ENCODE measurements at regions not wholly inside any gene's neighbourhood (a gene's known extent, or its start where the extent isn't known, plus 50 kb on each side); places are given as distances from the start of the nearest gene placed in this dataset.

DNA sequence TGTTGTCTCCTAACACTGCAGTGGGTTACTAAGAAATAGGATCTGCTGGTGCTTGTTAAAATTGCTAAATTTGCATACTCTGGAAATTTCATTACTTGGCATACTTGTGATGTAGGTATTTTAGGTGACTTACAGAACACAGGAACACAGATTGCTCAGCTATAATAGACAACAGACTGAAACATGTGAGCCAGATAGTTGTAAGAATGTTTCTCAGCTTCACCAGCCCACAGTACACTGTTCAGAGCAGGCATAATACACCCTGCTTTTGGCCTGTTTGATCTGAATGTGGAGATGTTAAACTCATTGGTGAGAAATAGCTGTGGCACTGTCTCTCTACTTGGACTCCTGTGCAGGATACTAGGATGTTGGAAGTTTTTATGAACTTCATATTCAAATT is 275.7 kb downstream of the CSNK1G3 start:
- DNase-seq, result no peak

GRCh38 chr5:123787136-123787535 is 275.2 kb downstream of the CSNK1G3 start:
- DNase-seq, result no peak

DNA sequence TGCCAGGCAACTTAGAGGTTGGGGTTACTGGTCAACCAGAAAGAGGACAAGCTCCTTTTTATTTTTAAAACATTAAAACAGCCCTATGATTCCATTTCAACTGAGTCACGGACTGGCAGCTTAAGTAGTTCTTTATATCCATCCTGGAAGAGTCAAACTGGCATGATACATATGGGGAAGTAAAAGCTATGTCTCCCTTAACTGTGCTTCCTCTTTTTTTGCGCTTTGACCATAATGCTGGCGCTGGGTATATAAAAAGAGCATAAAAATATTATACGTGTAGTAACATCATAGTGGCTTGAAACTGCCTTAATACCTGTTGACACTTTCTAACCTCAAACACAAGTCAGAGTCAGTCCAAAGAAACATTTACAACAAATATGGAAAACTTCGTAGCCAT is 274.4 kb downstream of the CSNK1G3 start:
- DNase-seq, result no peak

GRCh38 chr5:123785162-123786071 is 273.4 kb downstream of the CSNK1G3 start:
- DNase-seq, result no peak

- DNase-seq, result no peak
These were observed 271.4 kb downstream of the CSNK1G3 start for GRCh38 chr5:123783421-123783820.

GRCh38 chr5:123778641-123779040 is 266.7 kb downstream of the CSNK1G3 start:
- no peak for DNase-seq

GRCh38 chr5:123776761-123777160 is 264.8 kb downstream of the CSNK1G3 start:
- no peak for DNase-seq

GRCh38 chr5:123771715-123772114 is 259.7 kb downstream of the CSNK1G3 start:
- no peak for DNase-seq

DNA sequence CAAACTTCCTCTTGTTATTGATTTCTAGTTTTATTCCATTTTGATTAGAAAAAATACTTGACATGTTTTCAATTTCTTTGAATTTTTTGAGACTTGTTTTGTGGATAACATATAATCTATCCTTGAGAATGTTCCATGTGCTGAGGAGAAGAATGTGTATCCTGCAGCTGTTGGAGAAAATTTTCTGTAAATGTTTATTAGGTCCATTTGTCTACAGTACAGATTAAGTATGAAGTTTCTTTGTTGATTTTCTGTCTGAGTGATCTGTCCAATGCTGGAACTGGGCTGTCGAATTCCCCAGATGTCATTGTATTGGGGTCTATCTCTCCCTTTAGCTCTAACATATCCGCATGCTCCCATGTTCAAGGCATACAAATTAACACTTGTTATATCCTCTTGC is 251.2 kb downstream of the CSNK1G3 start:
- DNase-seq, result no peak

- no peak for DNase-seq
These were observed 244.8 kb downstream of the CSNK1G3 start for GRCh38 chr5:123756816-123757215.

DNA sequence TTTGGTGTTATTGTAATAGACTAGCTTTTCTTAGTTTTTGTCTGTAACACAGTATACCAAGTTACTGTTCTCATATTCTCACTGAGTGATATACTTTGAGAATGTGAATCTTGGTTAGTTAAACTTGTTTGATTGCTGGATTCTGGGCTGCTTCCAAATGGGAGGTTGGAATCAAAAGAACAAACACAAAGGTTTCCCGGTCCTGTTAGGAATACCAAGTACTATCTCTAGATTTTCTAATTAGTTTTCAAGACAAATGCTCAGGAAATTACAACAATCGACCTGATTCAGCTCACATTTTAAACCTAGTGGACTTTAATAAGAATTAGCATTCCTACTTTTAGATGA is 244.3 kb downstream of the CSNK1G3 start:
- no peak for DNase-seq

- DNase-seq, result no peak
These were observed 243.8 kb downstream of the CSNK1G3 start for GRCh38 chr5:123755653-123756317.

DNA sequence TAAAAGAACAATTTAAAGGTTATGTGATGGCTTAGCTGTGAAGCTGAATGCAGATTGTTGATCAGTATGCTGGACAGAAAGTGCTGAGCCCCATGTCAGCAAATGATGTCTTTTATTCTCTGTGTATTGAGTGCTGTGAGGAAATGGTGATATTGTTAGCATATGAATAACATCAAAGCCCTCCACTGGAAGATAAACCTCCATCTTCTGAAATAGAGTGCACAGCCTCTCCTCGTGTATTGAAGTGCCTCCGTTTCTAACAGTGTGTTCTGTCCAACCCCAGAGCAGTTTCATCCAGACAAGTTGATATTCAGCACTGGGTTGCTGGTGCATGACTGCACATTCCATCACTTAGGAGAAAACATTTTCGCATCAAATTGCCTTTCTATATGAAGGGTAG is 242.9 kb downstream of the CSNK1G3 start:
- no peak for DNase-seq

GRCh38 chr5:123753937-123754891 is 242.2 kb downstream of the CSNK1G3 start:
- no peak for DNase-seq

DNA sequence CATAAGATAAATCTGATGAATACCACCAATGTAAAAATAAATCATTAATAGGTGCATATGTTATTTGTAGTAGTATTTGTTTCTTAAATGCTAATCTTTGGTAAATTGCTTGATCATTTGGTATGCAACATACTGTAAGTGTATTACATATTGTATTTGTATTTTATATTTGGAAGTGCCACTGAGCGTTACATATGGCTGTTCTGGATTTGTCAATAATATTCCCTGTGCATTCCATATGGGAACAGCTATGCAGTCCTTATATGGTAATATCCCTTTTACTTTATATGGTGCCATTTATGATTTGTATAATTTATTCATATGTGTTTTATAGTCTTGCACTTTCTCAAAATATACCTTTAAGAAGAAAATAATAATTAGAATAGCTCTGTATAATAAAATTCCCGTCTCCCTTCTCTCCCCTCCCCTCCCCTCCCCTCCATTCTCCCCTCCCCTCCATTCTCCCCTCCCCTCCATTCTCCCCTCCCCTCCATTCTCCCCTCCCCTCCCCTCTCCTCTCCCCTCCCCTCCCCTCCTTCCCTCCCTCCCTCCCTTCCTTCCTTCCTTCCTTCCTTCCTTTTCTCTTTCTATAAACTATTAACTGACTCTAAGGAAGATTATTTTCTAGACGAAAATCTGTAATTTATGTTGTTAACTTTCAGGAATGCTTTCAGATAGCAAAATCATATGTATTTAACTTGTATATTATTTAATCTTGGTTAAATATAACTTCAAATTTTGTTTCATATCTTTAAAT is 241.4 kb downstream of the CSNK1G3 start:
- DNase-seq, result no peak

DNA sequence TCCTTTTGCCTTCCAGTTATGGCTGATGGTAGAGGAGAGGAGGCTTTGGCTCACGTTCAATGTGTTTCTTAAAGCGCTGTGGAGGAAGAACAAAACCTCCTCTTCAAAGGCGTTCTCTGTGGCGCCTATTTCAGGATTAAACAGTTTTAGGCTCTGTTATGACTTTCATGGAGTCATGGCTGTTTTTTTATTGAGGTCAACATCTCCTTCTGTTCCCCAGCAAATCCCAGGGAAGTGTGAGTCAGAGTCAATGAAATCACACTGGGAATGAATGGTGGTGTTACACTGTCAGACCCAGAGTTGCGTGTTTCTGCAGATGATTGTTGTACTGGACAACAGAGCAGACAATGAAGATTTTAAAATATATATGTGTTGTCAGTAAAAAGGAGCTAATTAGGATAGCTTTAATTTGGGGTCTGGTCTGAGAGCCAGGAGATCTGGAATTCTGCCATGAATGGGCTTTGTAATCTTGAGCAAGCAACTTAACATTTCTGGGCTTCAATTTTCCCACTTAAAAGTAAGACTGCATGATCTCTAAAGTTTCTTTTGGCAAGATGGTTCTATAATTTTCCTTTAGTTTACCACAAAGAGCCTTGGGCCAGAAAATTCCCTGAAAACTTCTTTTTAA is 240.7 kb downstream of the CSNK1G3 start:
- DNase-seq, result no peak

- DNase-seq, result no peak
These were observed 239.7 kb downstream of the CSNK1G3 start for GRCh38 chr5:123751670-123752069.

GRCh38 chr5:123748239-123748638 is 236.3 kb downstream of the CSNK1G3 start:
- DNase-seq, result no peak

DNA sequence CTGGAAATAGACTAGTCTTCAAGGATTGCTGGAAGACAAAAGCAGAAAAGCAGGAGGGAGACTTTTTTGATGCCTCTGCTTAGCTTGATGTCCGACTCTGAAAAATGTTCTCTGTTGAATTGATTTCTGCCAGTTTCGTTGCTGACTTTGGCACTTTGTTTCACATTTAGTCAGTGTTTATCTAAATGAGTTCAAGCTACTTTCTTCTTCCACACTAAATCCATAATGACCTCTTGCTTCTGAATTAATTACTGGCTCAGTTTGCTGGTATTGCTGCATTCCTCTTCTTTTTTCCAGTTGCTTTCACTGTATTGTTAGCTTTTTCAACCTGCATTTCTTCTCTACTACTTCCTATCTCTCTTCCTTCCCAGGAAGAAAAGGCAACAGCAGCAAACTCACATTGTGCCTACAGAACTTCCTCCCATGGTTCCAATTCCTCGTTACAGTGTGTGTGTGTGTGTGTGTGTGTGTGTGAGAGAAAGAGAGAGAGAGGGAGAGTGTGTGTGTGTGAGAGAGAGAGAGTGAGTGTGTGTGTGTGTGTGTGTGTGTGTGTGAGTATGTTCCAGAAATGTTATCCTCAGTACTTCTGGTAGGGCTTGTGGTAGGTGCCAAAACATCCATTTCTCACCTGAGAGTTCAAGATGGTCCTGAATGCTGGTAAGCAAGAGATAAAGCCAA is 234.8 kb downstream of the CSNK1G3 start:
- no peak for DNase-seq

DNA sequence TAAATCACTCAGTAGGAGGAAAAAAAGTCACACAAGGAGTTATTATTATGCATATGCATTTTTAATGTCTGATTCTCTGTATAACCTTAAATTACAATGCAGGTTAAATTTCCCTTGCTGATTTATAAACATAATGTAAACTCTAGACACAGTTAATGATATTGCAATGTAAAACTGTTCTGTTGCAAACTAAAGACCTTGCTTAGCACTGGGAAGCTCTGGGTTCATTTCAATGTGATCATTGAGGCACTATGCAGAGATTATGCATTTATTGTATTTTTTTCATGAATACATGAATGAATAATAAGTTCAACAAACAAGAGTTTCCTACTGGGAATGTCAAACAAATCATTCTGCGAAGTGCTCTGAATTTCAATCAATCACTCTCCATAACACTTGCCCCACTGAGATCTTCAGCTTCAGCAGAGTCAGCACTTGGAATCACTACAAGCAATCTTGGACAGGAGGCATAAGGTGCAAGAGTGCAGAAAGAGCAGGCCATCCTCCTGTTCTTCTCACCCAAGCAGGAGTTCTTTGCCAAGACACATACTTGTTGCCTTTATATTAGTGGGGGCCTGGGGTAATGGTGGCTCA is 232.1 kb downstream of the CSNK1G3 start:
- DNase-seq, result no peak

GRCh38 chr5:123735384-123735783 is 223.4 kb downstream of the CSNK1G3 start:
- no peak for DNase-seq

Measured in activated gamma-delta T cell treated with Interleukin-2 at 50 U/mL for 16 hours (primary cell).